ENCODE measurements at regions not wholly inside any gene's neighbourhood (a gene's known extent, or its start where the extent isn't known, plus 50 kb on each side); places are given as distances from the start of the nearest gene placed in this dataset.

DNA sequence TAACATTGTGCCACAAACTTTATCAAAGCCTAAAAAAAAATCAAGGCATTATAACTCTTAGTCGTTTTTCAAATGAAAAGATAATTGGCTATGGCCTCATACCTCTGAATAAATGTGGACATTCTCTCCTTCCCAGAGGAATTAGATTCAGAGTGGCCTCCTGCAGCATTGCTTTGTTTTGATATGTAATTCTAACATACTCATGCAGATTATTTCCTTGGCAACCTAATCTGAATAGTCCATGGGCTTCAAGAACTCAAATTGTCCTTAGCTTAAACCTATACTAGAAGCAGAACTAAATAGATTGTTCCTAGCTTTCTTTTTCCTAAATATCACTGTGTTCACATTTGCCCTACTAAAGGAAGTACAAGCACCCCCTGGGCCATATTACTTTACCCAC is 1146.9 kb downstream of the OLFM4 start:
- H3K4me1 ChIP-seq: no peaks in the 10 kb centered on the region
- no peak overlapping the region for H3K4me3 ChIP-seq
- 60% methylated on average over 1 of the region's 1 CpG for WGBS
- H3K27ac ChIP-seq: no peak overlapping the region
- TF ChIP-seq CTCF (IDR thresholded peaks at IDR 0.05) (no peak), POLR2A (IDR thresholded peaks at IDR 0.05) (no peak), POLR2AphosphoS5 (IDR thresholded peaks at IDR 0.05) (no peak), EP300 (IDR thresholded peaks at IDR 0.05) (no peak)
- no peaks in the 10 kb centered on the region for H3K9me3 ChIP-seq
- no peaks in the 10 kb centered on the region for H3K36me3 ChIP-seq
- DNase-seq (ENCODE audit: low spot score in 2 of 2): no peak
- no peaks in the 10 kb centered on the region for H3K27me3 ChIP-seq

DNA sequence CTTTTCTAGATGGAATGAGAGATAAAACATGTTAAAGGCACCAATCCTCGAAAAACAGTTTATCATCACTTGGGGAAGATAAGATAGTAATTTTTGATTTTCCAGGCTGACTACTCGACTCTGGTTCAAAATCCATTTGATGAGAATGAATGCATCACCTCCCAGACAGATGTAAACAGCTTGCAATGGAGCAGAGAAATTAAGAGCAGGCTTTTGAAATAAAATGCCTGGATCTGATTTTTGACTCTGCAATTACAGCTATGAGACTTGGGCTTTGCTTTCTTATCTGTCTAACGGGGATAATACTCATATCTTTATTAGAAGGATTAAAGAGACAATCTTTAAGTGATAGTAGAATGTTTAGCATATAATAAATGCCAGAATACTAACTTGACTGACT is 1148.9 kb downstream of the OLFM4 start:
- no peaks in the 10 kb centered on the region for H3K4me1 ChIP-seq
- DNase-seq (ENCODE audit: low spot score in 2 of 2): no peak
- TF ChIP-seq CTCF (IDR thresholded peaks at IDR 0.05): no peak
- TF ChIP-seq POLR2AphosphoS5 (IDR thresholded peaks at IDR 0.05): no peak
- no peaks in the 10 kb centered on the region for H3K36me3 ChIP-seq
- no peak overlapping the region for H3K4me3 ChIP-seq
- H3K27me3 ChIP-seq: no peaks in the 10 kb centered on the region
- H3K9me3 ChIP-seq: no peaks in the 10 kb centered on the region
- WGBS: 44% methylated on average over 3 of the region's 3 CpGs
- H3K27ac ChIP-seq: no peak overlapping the region

- H3K4me1 ChIP-seq: no peaks in the 10 kb centered on the region
- H3K27ac ChIP-seq: no peak overlapping the region
- WGBS: 21% methylated on average over 1 of the region's 1 CpG
- no peaks in the 10 kb centered on the region for H3K9me3 ChIP-seq
- H3K36me3 ChIP-seq: no peaks in the 10 kb centered on the region
- no peaks in the 10 kb centered on the region for H3K27me3 ChIP-seq
- no peak for TF ChIP-seq POLR2A (IDR thresholded peaks at IDR 0.05)
- no peak for TF ChIP-seq POLR2AphosphoS5 (IDR thresholded peaks at IDR 0.05)
- TF ChIP-seq EP300 (IDR thresholded peaks at IDR 0.05): no peak
- no peak for TF ChIP-seq CTCF (IDR thresholded peaks at IDR 0.05)
- H3K4me3 ChIP-seq: no peak overlapping the region
- no peak for DNase-seq (ENCODE audit: low spot score in 2 of 2)
Observed at GRCh38 chr13:54183166-54183565, 1154.6 kb downstream of the OLFM4 start.

- 43% methylated on average over 6 of the region's 6 CpGs for WGBS
- DNase-seq (ENCODE audit: low spot score in 2 of 2): no peak
- no peaks in the 10 kb centered on the region for H3K4me1 ChIP-seq
- no peak overlapping the region for H3K27ac ChIP-seq
- TF ChIP-seq POLR2AphosphoS5 (IDR thresholded peaks at IDR 0.05): no peak
- no peak for TF ChIP-seq EP300 (IDR thresholded peaks at IDR 0.05)
- no peak for TF ChIP-seq CTCF (IDR thresholded peaks at IDR 0.05)
- no peak for TF ChIP-seq POLR2A (IDR thresholded peaks at IDR 0.05)
- no peaks in the 10 kb centered on the region for H3K27me3 ChIP-seq
- H3K36me3 ChIP-seq: no peaks in the 10 kb centered on the region
- H3K4me3 ChIP-seq: no peak overlapping the region
- H3K9me3 ChIP-seq: no peaks in the 10 kb centered on the region
Observed at GRCh38 chr13:54183728-54184127, 1155.1 kb downstream of the OLFM4 start.

- Histone ChIP-seq H3K36me3 (no peaks in the 10 kb centered on the region), H3K4me1 (no peaks in the 10 kb centered on the region), H3K4me3 (no peak overlapping the region), H3K27ac (no peak overlapping the region), H3K27me3 (no peaks in the 10 kb centered on the region), H3K9me3 (no peaks in the 10 kb centered on the region)
- 68% methylated on average over 4 of the region's 4 CpGs for WGBS
- DNase-seq (ENCODE audit: low spot score in 2 of 2): no peak
- no peak for TF ChIP-seq POLR2AphosphoS5 (IDR thresholded peaks at IDR 0.05)
- no peak for TF ChIP-seq EP300 (IDR thresholded peaks at IDR 0.05)
- no peak for TF ChIP-seq POLR2A (IDR thresholded peaks at IDR 0.05)
- no peak for TF ChIP-seq CTCF (IDR thresholded peaks at IDR 0.05)
Observed at GRCh38 chr13:54184576-54184975, 1156.0 kb downstream of the OLFM4 start.

Measured in suprapubic skin (tissue), 4 donors.